ENCODE measurements at regions not wholly inside any gene's neighbourhood (a gene's known extent, or its start where the extent isn't known, plus 50 kb on each side); places are given as distances from the start of the nearest gene placed in this dataset.

DNA sequence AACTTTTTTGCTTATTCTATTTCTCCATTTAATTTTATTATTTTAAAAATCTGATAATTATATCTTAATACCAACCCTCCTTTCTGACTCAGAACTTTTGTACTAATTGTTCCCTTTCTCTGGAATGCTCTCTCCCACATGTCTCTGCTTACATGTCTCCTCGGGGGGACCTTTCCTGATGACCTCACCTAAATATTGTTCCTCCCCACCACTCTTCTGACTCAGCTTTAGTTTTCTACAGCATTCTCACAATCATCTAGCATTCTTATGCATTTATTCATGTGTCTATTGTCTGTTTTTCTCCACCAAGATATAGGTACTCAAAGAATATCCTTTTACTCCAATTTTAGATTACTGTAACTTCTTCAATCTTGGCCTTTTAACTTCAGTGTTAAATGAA, 128.7 kb downstream of the MSL3 start:
- Mint-ChIP-seq H3K27me3 (peaks cover 3% of the 10 kb centered on the region), H3K27ac (no peak overlapping the region), H3K4me3 (no peak overlapping the region), H3K9me3 (ENCODE audit: insufficient read depth) (no peaks in the 10 kb centered on the region), H3K4me1 (no peaks in the 10 kb centered on the region)
- no peaks in the 10 kb centered on the region for H3K4me1 ChIP-seq (ENCODE audit: control insufficient read depth in 2 of 2, insufficient read depth in 2 of 2, low read length in 2 of 2)
- H3K4me2 ChIP-seq (replicated peaks; ENCODE audit: low read depth, low read length, poor library complexity, severe bottlenecking) = no peak overlapping the region
- H2AFZ ChIP-seq (ENCODE audit: insufficient read depth, low read depth, low read length, poor library complexity, severe bottlenecking) = no peak overlapping the region
- H3K27me3 ChIP-seq (replicated peaks in 1 of 4; ENCODE audit: control extremely low read depth in 1 of 4, control insufficient read depth in 3 of 4, insufficient read depth in 4 of 4, low read length in 3 of 4) = no peaks in the 10 kb centered on the region
- no peaks in the 10 kb centered on the region for H3K9me3 ChIP-seq (ENCODE audit: control extremely low read depth in 1 of 3, control insufficient read depth in 2 of 3, insufficient read depth in 1 of 3, low read length in 2 of 3)
- no CpG with 5 or more reads among the region's 1 CpG for WGBS (ENCODE audit: insufficient coverage)
- H3K36me3 ChIP-seq (replicated peaks in 1 of 2; ENCODE audit: control extremely low read depth in 1 of 2, control insufficient read depth in 1 of 2, extremely low read depth in 1 of 2, insufficient read depth in 2 of 2, low read length in 1 of 2) = no peaks in the 10 kb centered on the region
- H4K20me1 ChIP-seq (ENCODE audit: control insufficient read depth, insufficient read depth, low read length, poor library complexity, severe bottlenecking) = no peaks in the 10 kb centered on the region
- DNase-seq (no peak), ATAC-seq (ENCODE audit: low read depth) (no peak)
- no peak for TF ChIP-seq EZH2 (IDR thresholded peaks at IDR 0.05; ENCODE audit: borderline replicate concordance, insufficient read depth, low read depth, low read length, poor library complexity, severe bottlenecking)
- TF ChIP-seq, protein P1, sequence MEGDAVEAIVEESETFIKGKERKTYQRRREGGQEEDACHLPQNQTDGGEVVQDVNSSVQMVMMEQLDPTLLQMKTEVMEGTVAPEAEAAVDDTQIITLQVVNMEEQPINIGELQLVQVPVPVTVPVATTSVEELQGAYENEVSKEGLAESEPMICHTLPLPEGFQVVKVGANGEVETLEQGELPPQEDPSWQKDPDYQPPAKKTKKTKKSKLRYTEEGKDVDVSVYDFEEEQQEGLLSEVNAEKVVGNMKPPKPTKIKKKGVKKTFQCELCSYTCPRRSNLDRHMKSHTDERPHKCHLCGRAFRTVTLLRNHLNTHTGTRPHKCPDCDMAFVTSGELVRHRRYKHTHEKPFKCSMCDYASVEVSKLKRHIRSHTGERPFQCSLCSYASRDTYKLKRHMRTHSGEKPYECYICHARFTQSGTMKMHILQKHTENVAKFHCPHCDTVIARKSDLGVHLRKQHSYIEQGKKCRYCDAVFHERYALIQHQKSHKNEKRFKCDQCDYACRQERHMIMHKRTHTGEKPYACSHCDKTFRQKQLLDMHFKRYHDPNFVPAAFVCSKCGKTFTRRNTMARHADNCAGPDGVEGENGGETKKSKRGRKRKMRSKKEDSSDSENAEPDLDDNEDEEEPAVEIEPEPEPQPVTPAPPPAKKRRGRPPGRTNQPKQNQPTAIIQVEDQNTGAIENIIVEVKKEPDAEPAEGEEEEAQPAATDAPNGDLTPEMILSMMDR (IDR thresholded peaks at IDR 0.05) = no peak
- no peak overlapping the region for H3K4me3 ChIP-seq (ENCODE audit: control extremely low read depth in 1 of 5, extremely low read depth in 1 of 5, insufficient read depth in 1 of 5, low read depth in 2 of 5, low read length in 4 of 5)
- H3K79me2 ChIP-seq (ENCODE audit: control insufficient read depth, insufficient read depth, low read length) = no peaks in the 10 kb centered on the region
- ChIA-PET CTCF (no interaction called here), POLR2A (no interaction called here)
- H3K27ac ChIP-seq (ENCODE audit: low read length in 2 of 2) = no peak overlapping the region
- intact Hi-C loops (cut with micrococcal nuclease) = no loop called here
- no peak overlapping the region for H3K9ac ChIP-seq (ENCODE audit: low read length)

DNA sequence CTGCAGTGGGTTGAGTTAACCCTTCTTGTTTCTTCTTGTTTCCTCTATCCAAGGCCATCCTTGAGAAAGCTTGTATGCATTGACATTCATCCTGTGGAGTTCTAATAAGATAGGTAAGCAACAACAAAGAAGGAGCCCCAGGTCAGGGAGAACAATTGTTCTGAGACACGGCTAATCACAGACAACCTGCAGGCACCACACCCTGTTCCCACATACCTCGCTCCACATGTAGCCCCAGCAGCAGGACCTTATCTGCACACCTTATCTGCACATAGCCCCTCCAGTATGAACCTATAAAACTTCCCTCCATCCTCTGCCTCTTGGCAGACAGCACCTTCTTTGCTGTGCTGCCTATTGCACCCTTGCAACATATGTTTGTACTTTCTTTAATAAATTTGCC, 129.1 kb downstream of the MSL3 start:
- Histone ChIP-seq H2AFZ (ENCODE audit: insufficient read depth, low read depth, low read length, poor library complexity, severe bottlenecking) (no peak overlapping the region), H3K27ac (ENCODE audit: low read length in 2 of 2) (no peak overlapping the region), H4K20me1 (ENCODE audit: control insufficient read depth, insufficient read depth, low read length, poor library complexity, severe bottlenecking) (no peaks in the 10 kb centered on the region), H3K4me2 (replicated peaks; ENCODE audit: low read depth, low read length, poor library complexity, severe bottlenecking) (no peak overlapping the region), H3K36me3 (replicated peaks in 1 of 2; ENCODE audit: control extremely low read depth in 1 of 2, control insufficient read depth in 1 of 2, extremely low read depth in 1 of 2, insufficient read depth in 2 of 2, low read length in 1 of 2) (no peaks in the 10 kb centered on the region), H3K79me2 (ENCODE audit: control insufficient read depth, insufficient read depth, low read length) (no peaks in the 10 kb centered on the region), H3K27me3 (replicated peaks in 1 of 4; ENCODE audit: control extremely low read depth in 1 of 4, control insufficient read depth in 3 of 4, insufficient read depth in 4 of 4, low read length in 3 of 4) (no peaks in the 10 kb centered on the region), H3K4me3 (ENCODE audit: control extremely low read depth in 1 of 5, extremely low read depth in 1 of 5, insufficient read depth in 1 of 5, low read depth in 2 of 5, low read length in 4 of 5) (no peak overlapping the region), H3K9me3 (ENCODE audit: control extremely low read depth in 1 of 3, control insufficient read depth in 2 of 3, insufficient read depth in 1 of 3, low read length in 2 of 3) (no peaks in the 10 kb centered on the region), H3K9ac (ENCODE audit: low read length) (no peak overlapping the region), H3K4me1 (ENCODE audit: control insufficient read depth in 2 of 2, insufficient read depth in 2 of 2, low read length in 2 of 2) (no peaks in the 10 kb centered on the region)
- CTCF ChIA-PET = no interaction called here
- ATAC-seq (ENCODE audit: low read depth) = no peak
- intact Hi-C loops (cut with micrococcal nuclease) = no loop called here
- TF ChIP-seq, protein P1 (IDR thresholded peaks at IDR 0.05) = no peak
- TF ChIP-seq EZH2 (IDR thresholded peaks at IDR 0.05; ENCODE audit: borderline replicate concordance, insufficient read depth, low read depth, low read length, poor library complexity, severe bottlenecking) = no peak
- no peak overlapping the region for H3K4me3 Mint-ChIP-seq
- no peaks in the 10 kb centered on the region for H3K4me1 Mint-ChIP-seq
- DNase-seq = no peak
- H3K27me3 Mint-ChIP-seq = peaks cover under 1% of the 10 kb centered on the region
- no peaks in the 10 kb centered on the region for H3K9me3 Mint-ChIP-seq (ENCODE audit: insufficient read depth)
- WGBS (ENCODE audit: insufficient coverage) = no CpG with 5 or more reads among the region's 2 CpGs
- no peak overlapping the region for H3K27ac Mint-ChIP-seq
- POLR2A ChIA-PET = no interaction called here
